ENCODE measurements at regions not wholly inside any gene's neighbourhood (a gene's known extent, or its start where the extent isn't known, plus 50 kb on each side); places are given as distances from the start of the nearest gene placed in this dataset.
A peak's percentile ranks its signal among the peaks of the same experiment; 100 is the strongest.
"Not testable (repeated sequence)": the region's sequence is repeated elsewhere in the genome, so short reads cannot be mapped to it uniquely, and the experiment has no call there.

GRCh38 chr3:178129109-178129508 lies 407.1 kb upstream of the KCNMB2 start:
- ChIA-PET POLR2A (no interaction called here), CTCF (interaction anchor here (1.8 kb wide), 1 partner anchor 11 kb away, joined by 4 read pairs; no protein-coding TSS in a partner anchor)
- TF ChIP-seq CTCF (IDR thresholded peaks at IDR 0.05; ENCODE audit: insufficient read depth, low read length, missing control alignments) = no peak
- H3K4me3 ChIP-seq (ENCODE audit: low read depth, low read length) = no peak overlapping the region
- DNase-seq (ENCODE audit: low read depth, low spot score) = no peak

GRCh38 chr3:178131801-178132200 lies 404.4 kb upstream of the KCNMB2 start:
- CTCF ChIA-PET = interaction anchor here (1.0 kb wide), 1 partner anchor 23 kb away, joined by 3 read pairs; no protein-coding TSS in a partner anchor
- no peak for DNase-seq (ENCODE audit: low read depth, low spot score)
- POLR2A ChIA-PET = interaction anchor here (0.6 kb wide), 1 partner anchor 583 kb away, joined by 3 read pairs; no protein-coding TSS in a partner anchor
- no peak overlapping the region for H3K4me3 ChIP-seq (ENCODE audit: low read depth, low read length)
- TF ChIP-seq CTCF (IDR thresholded peaks at IDR 0.05; ENCODE audit: insufficient read depth, low read length, missing control alignments) = no peak

- ChIA-PET POLR2A (no interaction called here), CTCF (no interaction called here)
- DNase-seq (ENCODE audit: low read depth, low spot score) = no peak
- H3K4me3 ChIP-seq (ENCODE audit: low read depth, low read length) = no peak overlapping the region
- TF ChIP-seq CTCF (IDR thresholded peaks at IDR 0.05; ENCODE audit: insufficient read depth, low read length, missing control alignments) = no peak
Observed at GRCh38 chr3:178137206-178137605, 399.0 kb upstream of the KCNMB2 start.

DNA sequence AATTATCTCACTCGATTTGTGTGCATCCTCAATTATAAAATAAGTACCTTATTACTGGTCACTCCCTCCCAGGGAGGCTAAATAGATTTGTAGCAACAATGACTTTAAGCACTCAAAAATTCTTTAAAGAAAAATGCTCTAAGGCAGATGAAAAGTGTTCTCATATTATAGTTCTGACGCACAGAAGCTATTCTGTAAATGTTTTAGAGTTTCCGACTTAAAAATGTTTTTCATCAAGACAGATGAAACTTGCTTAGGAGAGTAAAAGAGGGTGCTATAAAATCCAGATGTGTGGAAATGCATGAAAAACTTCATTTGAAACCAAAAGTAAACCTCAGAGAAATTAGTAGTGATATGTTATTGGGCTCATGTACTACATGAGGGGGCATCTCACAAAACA lies 398.4 kb upstream of the KCNMB2 start:
- no peak overlapping the region for H3K4me3 ChIP-seq (ENCODE audit: low read depth, low read length)
- no peak for DNase-seq (ENCODE audit: low read depth, low spot score)
- POLR2A ChIA-PET = no interaction called here
- CTCF ChIA-PET = no interaction called here
- no peak for TF ChIP-seq CTCF (IDR thresholded peaks at IDR 0.05; ENCODE audit: insufficient read depth, low read length, missing control alignments)

DNA sequence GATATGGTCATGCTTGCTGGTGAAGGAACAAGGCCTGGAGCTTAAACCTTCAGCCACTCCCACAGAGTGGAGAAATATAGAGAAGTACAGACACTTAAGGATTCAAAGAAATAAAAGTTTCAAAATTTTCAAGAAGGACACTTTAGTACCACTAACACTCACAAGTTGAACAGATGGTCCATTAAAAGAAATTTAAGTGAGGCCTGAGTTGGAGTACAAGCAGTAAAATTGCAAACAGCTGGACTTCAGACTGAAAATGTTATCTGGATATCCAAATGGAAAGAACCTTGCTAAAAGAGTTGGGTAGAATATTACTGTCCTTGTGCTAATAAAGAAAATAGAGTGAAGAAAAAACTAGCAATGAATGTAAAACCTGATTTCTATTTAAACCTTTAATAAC lies 397.1 kb upstream of the KCNMB2 start:
- no peak for TF ChIP-seq CTCF (IDR thresholded peaks at IDR 0.05; ENCODE audit: insufficient read depth, low read length, missing control alignments)
- POLR2A ChIA-PET = no interaction called here
- no peak overlapping the region for H3K4me3 ChIP-seq (ENCODE audit: low read depth, low read length)
- CTCF ChIA-PET = interaction anchor here (2.1 kb wide), 1 partner anchor 10 kb away, joined by 4 read pairs; no protein-coding TSS in a partner anchor
- DNase-seq (ENCODE audit: low read depth, low spot score) = no peak

- TF ChIP-seq CTCF (IDR thresholded peaks at IDR 0.05; ENCODE audit: insufficient read depth, low read length, missing control alignments) = no peak
- CTCF ChIA-PET = interaction anchor here (2.1 kb wide), 1 partner anchor 12 kb away, joined by 4 read pairs; no protein-coding TSS in a partner anchor
- POLR2A ChIA-PET = no interaction called here
- DNase-seq (ENCODE audit: low read depth, low spot score) = peak; percentile 47
- H3K4me3 ChIP-seq (ENCODE audit: low read depth, low read length) = no peak overlapping the region
Observed at GRCh38 chr3:178140531-178141304, 395.5 kb upstream of the KCNMB2 start.

DNA sequence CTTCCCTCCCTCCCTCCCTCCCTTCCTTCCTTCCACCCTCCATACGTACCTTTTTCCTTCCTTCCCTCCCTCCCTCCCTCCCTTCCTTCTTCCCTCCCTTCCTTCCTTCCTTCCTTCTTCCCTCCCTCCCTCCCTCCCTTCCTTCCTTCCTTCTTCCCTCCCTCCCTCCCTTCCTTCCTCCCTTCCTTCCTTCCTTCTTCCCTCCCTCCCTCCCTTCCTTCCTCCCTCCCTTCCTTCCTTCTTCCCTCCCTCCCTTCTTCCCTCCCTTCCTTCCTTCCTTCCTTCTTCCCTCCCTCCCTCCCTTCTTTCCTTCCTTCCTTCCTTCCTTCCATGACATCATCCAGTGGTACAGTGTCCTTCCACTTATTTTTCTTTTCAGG lies 394.9 kb upstream of the KCNMB2 start:
- H3K4me3 ChIP-seq (ENCODE audit: low read depth, low read length); DNase-seq (ENCODE audit: low read depth, low spot score); POLR2A ChIA-PET; CTCF ChIA-PET: not testable (repeated sequence)

Data from AG04449 (cell line).